SK-N-SH treated with all-trans-retinoic acid at 6 μM for 48 hours (cell line): ENCODE measurements at regions not wholly inside any gene's neighbourhood (a gene's known extent, or its start where the extent isn't known, plus 50 kb on each side); places are given as distances from the start of the nearest gene placed in this dataset.

ENCODE experiments used
- ARNTL ChIP-seq: fragments of 450-650 bp; formaldehyde crosslinking; IDR thresholded peaks from 2 replicates; pipeline ENCODE4 v1.5.0; 2020; ENCODE audit warnings: low read depth, mild to moderate bottlenecking, moderate library complexity, borderline replicate concordance
- CSDC2 ChIP-seq: fragments of 250-450 bp; sonication (Bioruptor Pico); IDR thresholded peaks from 2 replicates; pipeline ENCODE4 v1.5.0; 2020; ENCODE audit warnings: mild to moderate bottlenecking, moderate library complexity
- TCF4 ChIP-seq: fragments of 250-450 bp; sonication (Bioruptor Pico); IDR thresholded peaks from 2 replicates; pipeline ENCODE4 v1.8.0; 2021; ENCODE audit warnings: mild to moderate bottlenecking, moderate library complexity, borderline replicate concordance
- TF ChIP-seq, protein P1 (sequence below): fragments of 250-450 bp; sonication (Bioruptor Pico); IDR thresholded peaks from 2 replicates; pipeline ENCODE4 v1.8.0; 2021; ENCODE audit warnings: low read depth, mild to moderate bottlenecking, moderate library complexity, borderline replicate concordance

DNA sequence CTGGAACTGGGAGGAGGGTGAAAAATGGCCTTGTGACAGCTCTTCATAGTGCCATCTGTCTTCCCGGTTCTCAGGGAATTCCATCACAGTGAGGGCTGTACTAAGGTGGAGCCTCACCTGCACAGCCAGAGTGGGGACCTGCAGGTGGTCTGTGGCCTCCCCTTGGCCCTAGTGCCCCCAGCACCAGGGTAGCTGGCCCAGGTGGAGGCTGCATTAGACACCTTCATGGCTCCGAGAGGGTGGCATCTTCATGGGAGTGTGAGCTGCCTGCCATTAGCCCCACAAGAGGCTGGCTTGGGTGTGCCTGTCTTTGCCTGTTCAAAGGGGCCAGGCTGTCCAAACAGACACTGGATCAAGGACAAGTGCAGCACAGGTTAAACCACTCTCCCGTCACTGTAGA, 95.5 kb upstream of the PRR23E start:
- TF ChIP-seq, protein P1, sequence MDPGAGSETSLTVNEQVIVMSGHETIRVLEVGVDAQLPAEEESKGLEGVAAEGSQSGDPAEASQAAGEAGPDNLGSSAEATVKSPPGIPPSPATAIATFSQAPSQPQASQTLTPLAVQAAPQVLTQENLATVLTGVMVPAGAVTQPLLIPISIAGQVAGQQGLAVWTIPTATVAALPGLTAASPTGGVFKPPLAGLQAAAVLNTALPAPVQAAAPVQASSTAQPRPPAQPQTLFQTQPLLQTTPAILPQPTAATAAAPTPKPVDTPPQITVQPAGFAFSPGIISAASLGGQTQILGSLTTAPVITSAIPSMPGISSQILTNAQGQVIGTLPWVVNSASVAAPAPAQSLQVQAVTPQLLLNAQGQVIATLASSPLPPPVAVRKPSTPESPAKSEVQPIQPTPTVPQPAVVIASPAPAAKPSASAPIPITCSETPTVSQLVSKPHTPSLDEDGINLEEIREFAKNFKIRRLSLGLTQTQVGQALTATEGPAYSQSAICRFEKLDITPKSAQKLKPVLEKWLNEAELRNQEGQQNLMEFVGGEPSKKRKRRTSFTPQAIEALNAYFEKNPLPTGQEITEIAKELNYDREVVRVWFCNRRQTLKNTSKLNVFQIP = no peak
- TF ChIP-seq CSDC2 (CRISPR knock-in tag) (no peak), TCF4 (CRISPR knock-in tag) (no peak), ARNTL (no peak)
